ENCODE measurements at regions not wholly inside any gene's neighbourhood (a gene's known extent, or its start where the extent isn't known, plus 50 kb on each side); places are given as distances from the start of the nearest gene placed in this dataset.

DNA sequence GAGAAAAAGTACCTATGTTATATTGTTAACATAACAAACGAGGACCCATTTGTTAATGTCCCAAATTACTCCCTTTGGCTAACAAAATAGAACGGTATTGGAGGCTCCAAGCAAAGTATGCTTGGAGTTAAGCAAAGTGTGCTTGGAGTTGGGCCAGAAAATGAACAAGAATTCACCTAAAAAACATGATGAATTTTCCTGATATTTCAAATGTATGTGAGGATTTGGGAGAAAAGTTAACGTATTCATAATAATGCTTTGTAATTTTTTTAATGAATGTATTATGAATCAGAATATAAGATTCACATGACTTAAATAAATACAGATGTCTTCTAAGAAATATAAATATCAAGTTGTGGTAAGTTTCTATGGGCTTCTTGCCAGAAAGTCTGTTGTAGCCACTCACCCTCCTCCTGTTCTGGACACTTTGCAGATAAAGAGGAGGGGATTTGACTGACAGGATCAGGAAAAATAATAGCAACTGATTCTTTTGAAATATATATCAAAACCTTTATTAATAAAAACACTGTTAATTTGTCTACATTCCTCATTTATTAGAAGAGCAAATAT lies 423.7 kb upstream of the MMADHC start:
- DNase-seq (ENCODE audit: low spot score) = no peak

DNA sequence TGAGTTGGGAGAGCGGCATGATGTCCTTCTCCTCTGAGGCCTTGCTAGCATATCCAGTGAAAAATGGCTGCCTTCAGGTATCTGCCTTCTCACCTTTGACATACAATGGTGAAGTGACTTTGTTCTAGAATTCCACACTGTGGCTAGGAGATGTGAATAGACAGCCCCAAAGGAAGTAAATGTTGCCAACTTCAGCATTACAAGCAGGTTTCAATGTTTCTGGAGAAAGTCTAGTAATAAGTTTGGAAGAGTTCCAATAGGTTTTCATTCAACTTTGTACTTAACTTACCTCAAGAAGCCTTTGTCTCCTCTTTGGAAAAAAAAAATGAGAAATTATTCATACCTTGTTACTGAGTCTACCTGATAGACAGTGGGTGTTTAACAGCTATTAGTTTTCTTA lies 421.3 kb upstream of the MMADHC start:
- DNase-seq (ENCODE audit: low spot score) = no peak

DNA sequence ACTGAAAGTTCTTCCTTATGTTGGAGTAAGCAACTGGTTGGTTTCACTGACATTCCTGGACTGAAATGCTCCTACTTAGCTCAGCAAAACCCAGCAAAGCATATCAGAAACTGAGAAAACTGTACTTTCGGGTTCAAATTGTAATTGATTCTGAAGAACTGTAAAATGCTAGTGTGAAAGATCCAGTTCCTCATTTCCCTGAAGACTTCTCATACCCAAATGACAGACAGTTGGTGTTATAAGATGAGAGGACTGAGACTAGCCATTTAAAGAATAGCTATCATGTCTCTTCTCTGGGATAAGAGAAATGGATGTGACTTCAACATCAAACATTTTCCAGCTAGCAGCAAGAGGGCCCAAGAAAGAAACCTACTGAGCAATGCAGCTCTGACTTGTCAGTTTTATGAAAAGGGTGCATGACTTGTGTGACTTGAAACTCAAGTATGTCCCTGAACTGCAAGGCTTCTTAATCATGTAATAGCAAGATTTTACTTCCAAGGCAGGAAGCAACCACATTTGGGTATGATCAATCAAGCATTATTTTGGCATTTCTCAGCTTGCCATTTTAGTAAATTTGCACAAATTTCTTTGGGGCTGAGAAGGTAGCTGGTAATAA lies 420.3 kb upstream of the MMADHC start:
- DNase-seq (ENCODE audit: low spot score) = no peak

DNA sequence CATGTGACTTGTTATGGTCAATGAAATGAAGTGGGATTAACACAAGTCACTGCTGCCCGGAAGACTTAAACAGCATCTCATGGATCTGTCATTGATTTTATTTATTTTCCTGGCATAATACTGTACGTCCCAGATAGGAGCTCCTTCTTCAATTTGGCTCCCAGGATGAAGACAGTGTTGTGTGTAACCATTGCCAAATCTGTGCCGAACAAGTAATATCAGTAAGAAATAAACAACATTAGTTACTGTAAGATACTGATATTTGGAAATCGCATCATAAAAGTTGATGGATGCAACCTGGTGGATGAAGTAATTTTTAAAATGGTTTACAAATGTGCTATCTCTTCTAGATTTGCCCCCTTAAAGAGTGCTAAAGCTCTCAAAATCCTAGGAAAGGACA lies 419.0 kb upstream of the MMADHC start:
- no peak for DNase-seq (ENCODE audit: low spot score)

DNA sequence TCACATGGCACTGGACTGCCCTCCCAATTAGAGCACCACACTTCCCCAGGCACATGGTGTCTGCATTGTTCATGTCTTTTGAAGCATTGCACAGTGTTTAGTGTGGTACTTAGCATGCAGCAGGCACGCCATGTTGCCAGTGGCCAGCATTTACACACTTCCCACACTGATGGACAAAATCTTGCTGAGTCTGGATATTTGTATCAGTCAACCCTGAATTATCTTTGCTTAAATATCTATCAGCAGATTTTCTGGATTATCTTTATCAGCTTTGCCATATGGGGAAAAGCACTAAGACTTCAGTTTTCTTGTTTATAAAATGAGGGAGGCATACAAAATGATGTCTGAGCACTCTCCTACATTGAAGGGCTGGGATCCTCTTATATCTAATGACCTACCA lies 416.0 kb upstream of the MMADHC start:
- DNase-seq (ENCODE audit: low spot score) = no peak

- DNase-seq (ENCODE audit: low spot score) = no peak
These were observed 414.2 kb upstream of the MMADHC start for GRCh38 chr2:150001788-150002187.

- no peak for DNase-seq (ENCODE audit: low spot score)
These were observed 409.3 kb upstream of the MMADHC start for GRCh38 chr2:149996901-149997300.

DNA sequence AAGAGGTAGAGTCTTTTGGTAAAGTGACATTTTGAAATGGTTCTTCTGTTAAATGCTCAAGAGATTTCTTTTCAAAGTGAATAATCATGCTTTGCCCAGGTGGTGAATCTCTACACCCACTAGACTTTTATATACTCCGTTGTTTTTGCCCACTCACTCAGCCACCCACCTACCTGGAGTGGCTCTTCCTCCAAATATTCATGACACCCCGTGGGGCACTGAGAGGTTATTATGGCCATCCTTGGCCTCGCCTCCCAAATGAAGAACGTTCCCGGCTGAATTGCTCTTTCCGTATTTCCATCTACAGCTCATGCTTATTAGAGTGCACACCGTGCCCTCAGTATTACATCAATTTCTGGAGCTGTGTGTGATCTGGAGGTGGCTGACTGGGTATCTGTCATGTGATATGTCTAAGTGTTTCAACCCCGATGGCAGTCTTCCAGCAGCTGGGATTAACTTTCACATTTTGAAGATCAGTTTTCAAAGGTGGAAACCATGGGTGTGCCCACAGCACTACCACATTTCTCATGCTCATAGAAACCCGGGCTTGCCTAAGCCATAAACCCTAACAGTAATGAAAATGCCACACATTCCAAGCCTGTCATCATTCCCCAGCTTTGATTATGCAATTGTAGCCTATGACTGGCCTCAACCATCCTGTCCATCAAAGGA lies 406.6 kb upstream of the MMADHC start:
- peak; percentile 20 for DNase-seq (ENCODE audit: low spot score)

GRCh38 chr2:149993316-149993715 lies 405.7 kb upstream of the MMADHC start:
- no peak for DNase-seq (ENCODE audit: low spot score)

GRCh38 chr2:149991576-149991975 lies 404.0 kb upstream of the MMADHC start:
- DNase-seq (ENCODE audit: low spot score) = peak; percentile 40

- no peak for DNase-seq (ENCODE audit: low spot score)
These were observed 403.4 kb upstream of the MMADHC start for GRCh38 chr2:149990965-149991364.

GRCh38 chr2:149989447-149990063 lies 402.0 kb upstream of the MMADHC start:
- DNase-seq (ENCODE audit: low spot score) = peak; percentile 58

DNA sequence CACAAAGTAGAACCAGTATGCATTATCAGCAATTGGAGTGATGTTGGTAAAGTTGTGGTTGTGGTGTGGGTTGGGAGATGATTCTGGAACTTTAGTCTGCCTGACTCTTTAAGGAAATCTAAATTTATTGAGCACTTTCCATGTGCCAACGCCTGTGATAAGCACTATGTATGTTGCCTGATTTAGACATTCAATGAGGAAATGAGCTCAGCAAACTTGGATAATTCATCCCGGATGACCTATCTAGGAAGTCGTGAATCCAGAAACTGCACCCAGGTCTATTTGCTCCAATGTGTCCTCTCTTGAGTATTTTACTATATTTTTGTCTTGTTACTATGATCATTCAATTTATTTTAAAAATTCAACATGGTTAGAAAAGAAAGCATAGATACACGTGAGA lies 400.8 kb upstream of the MMADHC start:
- DNase-seq (ENCODE audit: low spot score) = no peak

GRCh38 chr2:149986861-149987260 lies 399.3 kb upstream of the MMADHC start:
- DNase-seq (ENCODE audit: low spot score) = no peak

DNA sequence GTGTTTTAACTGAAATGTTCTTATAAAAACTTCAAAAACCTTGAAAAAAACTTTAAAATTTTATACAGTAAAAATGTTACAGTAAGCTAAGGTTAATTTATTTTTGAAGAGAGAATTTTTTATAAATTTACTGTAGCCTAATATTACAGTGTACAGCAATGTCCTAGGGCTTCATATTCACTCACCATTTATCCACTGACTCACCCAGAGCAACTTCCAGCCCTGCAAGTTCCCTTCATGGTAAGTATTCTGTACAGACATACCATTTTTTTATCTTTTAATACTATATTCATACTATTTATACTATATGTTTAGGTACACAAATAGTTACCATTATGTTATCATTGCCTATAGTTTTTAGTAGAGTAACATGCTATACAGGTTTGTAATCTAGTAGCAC lies 396.7 kb upstream of the MMADHC start:
- no peak for DNase-seq (ENCODE audit: low spot score)

GRCh38 chr2:149972066-149972465 lies 384.5 kb upstream of the MMADHC start:
- no peak for DNase-seq (ENCODE audit: low spot score)

GRCh38 chr2:149954981-149955600 lies 367.5 kb upstream of the MMADHC start:
- DNase-seq (ENCODE audit: low spot score) = no peak

- DNase-seq (ENCODE audit: low spot score) = no peak
These were observed 366.1 kb upstream of the MMADHC start for GRCh38 chr2:149953627-149954026.

- no peak for DNase-seq (ENCODE audit: low spot score)
These were observed 343.9 kb upstream of the MMADHC start for GRCh38 chr2:149931486-149931885.

DNA sequence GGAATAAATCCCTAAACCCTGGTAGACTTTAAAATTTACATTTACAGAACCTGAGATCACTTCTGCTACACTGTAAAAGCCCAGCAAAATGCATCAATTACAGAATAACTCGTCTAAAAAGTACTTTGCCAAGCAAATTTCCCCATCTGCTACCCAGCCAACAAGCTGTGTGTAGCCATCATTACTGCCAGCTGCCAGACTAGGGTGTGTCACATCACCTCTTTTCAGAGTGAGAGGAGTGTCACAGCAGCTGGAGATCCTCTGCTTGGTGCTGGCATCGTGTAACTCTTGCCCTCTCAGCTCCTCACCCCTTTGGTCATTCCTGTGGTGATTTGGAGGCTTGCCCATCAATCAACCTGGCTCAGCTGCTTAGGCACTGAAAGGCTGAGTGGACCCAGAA lies 340.4 kb upstream of the MMADHC start:
- DNase-seq (ENCODE audit: low spot score) = no peak

- no peak for DNase-seq (ENCODE audit: low spot score)
These were observed 338.6 kb upstream of the MMADHC start for GRCh38 chr2:149926149-149926548.

DNA sequence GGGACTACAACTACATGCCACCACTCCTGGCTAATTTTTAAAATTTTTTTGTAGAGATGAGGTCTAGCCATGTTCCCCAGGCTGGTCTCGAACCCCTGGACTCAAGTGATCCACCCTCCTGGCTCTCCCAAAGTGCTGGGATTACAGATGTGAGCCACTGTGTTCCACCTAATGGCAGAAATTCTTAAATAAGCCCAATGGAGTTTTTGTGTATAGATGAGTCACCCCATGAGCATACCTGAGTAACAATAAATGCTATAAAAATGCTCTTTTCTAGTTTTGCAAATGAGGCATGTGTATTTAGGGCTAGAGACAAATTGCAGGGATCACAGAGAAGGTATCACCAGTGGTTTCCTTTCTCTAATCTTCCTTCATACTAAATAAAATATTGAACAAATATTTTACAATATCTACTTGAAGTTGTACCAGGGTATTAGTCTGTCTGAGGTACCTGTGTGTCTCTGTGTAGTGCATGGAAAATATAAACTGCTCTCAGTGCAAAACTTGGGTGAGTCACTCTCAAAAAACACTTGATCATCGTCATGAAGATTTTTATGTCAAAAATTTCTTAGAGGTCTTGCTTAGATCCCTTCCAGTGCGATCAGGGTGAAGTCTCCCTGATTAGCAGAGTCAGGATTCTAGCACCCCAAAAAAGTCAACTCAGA lies 337.1 kb upstream of the MMADHC start:
- DNase-seq (ENCODE audit: low spot score) = no peak

Measured in HT-29 (cell line).